HG03442 (cell line): ENCODE measurements at regions not wholly inside any gene's neighbourhood (a gene's known extent, or its start where the extent isn't known, plus 50 kb on each side); places are given as distances from the start of the nearest gene placed in this dataset.
"Not testable (repeated sequence)": the region's sequence is repeated elsewhere in the genome, so short reads cannot be mapped to it uniquely, and the experiment has no call there.

ENCODE experiments used
- ATAC-seq: cut with Tn5 transposase; IDR thresholded peaks from one replicate; pipeline ENCODE4 v1.9.1; 2021; ENCODE audit warnings: mild to moderate bottlenecking, moderate library complexity; ENCODE audit not compliant: unreplicated experiment

DNA sequence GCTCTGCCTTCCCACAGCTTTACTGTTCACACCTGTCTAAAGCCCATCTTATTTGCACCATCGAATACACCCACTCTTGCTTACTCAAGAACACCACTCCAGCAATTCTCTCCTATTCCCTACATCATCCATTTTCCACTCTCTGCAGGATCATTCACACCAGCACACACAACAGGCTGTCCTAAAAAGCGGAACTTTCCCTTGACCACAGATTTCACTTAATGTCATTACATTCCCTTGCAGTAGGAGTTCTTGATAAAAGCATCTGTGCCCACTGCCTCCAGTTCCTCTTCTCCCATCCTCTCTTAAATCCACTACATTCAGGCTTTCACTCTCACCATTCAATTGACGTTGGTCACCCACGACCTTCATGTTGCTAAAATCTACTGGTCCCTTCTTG is 103.0 kb upstream of the PABPC3 start:
- not testable (repeated sequence) for ATAC-seq

DNA sequence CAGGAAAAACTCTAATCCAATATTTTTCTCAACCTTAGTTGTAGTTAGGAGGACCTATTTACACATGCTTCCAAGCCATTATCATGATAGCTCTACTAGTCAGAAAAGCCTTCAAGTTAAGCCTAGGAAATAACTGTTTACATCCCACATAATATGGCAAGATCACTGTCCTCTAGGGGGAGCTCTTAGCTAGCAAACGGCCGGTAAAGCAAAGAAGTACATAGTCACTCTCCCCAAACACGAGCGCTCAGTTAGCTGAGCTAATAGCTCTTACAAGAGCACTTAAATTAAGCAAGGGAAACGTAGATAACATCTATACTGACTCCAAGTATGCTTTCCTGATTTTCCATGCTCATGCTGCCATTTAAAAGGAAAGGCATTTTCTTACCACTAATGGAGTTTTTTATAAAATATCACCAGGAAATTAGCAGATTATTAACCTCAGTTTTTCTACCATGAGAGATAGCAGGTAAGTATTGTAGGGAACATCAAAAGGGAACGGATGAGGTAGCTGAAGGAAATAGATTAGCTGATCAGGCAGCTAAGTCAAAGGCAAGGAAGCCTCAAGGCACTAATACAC is 100.6 kb upstream of the PABPC3 start:
- ATAC-seq: no peak

DNA sequence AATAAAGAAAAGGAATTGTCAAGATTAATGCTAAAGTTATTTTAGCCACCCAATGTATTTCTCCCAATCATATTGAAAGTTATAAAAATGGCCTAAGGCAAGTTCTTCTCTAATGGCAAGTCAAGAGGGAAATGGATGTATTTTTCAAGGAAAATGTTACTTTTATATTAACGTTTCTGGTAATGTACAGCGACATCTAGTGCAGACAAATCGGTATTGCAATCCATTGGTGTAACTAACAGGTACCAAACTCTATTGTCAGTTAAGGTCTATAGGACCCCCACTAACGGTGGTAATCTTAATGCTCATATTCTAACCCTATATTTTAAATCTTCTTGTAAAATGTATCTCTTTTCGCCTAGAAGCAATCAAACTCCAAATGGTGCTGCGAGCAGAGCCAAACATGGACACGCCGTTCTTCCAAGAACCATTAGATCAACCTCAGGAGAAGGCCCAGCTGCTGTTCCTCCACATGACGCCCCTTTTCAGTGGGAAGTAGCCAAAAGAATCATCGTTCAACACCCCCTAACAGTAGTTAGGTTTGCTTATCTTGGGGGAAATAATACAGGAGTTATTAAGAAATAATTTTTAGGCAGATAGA is 98.5 kb upstream of the PABPC3 start:
- ATAC-seq: no peak

DNA sequence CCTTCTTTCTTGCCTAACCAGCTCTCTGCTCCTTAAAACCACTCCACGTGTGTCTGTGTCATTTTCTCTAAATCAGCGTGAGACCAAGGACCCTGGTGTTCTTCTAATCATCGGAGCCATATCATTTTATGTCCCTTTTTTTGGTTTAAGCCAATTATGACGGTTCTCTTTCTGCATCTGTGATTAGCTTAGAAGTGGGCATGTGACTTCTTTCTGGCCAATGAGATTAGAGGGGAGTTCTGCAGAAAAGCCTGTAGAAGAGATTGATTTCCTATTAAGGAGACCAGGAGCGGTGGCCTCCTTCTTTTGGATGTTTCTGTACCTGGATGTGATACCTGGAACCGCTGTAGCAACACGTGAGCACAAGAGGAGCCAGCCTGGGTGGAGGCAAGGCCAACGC is 97.5 kb upstream of the PABPC3 start:
- ATAC-seq: no peak

DNA sequence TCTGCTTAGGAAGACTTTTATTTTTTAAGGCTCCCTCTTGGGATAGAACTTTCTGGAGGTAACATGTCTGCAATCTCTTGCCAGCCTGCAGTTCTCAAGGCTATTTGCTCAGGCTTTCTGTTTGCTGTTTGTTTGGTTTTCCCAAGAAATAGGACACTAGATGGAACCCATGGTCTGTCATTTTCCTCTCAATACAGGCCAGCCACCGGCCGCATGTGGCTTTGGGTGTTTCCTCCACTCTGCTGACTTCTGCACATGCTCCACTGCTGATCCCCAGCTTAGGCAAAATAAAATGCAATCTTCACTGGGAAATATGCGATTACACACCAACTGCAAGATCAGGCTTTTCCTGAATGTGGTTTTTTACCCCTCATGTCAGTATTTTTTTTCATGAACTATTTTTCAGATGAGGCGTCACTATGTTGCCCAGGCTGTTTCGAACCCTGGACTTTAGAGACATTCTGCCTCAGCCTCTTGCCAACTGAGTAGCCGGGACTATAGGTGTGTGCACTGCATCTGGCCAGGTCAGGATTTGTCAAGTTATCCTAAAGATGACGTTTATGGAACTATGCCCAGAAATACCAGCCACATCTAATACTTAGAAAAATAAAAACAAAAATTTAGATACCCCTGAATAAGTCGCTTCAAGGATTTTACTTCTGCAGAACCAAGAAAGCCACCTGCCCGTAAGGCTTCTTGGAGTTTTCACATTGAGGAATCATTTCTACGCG is 94.3 kb upstream of the PABPC3 start:
- no peak for ATAC-seq

DNA sequence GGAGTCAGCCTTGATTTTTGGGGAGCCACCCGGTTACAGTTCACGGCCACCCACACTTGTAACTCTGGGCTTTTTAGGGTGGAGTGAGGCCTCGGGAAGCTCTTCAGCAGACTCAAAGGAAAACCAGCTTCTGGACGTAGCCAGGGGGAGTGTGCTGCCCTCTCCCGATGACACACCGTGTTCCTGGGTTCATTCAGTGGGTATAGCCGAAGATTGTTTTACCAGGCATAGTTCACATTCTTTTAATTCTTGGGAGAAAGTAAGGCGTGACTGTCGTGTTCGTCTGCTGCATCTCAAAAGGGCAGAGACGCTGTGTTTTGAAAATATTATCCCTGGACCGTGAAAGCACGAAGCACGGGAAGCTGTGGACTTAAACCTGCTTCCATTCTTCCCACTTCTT is 93.6 kb upstream of the PABPC3 start:
- not testable (repeated sequence) for ATAC-seq

DNA sequence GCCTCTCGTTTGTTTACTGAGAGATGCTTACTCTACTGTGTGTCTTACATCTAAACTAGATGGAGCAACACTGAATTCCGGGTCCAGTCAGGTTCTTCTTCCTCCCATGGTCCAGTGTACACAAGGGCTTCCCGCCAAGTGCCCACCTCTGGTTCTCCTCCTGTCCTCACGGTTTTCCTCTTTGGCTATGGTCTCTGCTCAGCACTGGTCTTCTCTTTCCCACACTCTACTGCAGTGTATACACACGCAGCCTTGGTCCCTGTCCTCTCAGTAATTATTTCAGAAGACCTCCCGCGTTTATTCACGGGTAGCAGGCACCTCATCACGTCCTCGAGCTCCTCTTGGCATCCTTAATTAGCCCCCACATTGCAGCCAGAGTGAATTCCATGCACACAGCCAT is 91.4 kb upstream of the PABPC3 start:
- not testable (repeated sequence) for ATAC-seq

DNA sequence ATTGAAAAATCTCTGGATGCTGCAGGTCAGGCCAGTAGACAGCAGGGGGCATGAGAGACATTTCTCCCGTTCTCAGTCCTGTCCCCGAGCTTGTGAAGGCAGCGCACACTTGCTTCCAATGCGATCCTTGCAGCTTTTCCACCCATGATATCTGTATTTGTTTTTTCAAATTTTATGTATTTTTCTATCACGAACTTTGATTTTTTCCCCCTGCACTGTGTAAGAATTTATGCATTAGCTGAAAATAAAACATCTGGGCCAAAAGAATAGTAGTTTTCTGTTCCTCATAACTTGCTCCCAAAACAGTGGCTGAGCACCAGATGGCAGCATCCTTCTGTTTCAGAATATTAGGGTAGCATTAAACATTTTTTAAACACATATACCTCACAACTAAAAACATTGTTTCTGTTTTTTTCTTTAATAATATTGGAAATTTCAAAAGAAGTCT is 90.9 kb upstream of the PABPC3 start:
- ATAC-seq: peak; percentile 54

DNA sequence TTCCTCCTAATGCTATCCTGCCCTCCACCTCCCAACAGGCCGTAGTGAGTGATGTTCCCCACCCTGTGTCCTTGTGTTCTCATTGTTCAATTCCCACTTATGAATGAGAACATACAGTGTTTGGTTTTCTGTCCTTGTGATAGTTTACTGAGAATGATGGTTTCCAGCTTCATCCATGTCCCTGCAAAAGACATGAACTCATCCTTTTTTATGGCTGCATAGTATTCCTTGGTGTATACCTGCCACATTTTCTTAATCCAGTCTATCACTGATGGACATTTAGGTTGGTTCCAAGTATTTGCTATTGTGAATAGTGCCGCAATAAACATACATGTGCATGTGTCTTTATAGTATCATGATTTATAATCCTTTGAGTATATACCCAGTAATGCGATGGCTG is 88.5 kb upstream of the PABPC3 start:
- ATAC-seq: not testable (repeated sequence)

DNA sequence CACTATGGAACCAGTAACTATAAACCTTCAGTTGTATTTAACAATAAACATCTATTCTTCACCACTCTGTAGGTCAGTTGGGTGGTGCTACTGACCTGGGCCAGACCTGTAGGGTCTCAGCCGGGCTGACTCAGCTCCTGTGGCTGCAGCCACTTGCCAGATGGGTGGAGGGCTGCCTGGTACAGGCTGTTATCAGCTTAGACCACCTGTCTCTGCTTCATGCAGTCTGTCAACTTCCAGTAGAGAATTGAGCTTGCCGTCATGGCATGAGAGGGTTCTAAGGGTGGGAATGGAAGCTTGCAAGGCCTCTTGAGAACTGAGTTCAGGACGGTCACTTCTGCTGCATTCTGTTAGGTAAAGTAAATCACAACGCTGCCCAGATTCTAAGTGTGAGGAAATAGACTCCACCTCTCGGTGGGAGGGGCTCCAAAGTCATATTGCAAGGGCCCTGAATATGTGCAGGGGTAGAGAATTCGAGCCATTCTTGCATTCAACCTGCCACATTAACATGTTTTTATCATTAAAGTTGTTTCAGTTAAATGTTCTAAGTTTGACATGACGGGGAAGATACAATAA is 81.5 kb upstream of the PABPC3 start:
- not testable (repeated sequence) for ATAC-seq

DNA sequence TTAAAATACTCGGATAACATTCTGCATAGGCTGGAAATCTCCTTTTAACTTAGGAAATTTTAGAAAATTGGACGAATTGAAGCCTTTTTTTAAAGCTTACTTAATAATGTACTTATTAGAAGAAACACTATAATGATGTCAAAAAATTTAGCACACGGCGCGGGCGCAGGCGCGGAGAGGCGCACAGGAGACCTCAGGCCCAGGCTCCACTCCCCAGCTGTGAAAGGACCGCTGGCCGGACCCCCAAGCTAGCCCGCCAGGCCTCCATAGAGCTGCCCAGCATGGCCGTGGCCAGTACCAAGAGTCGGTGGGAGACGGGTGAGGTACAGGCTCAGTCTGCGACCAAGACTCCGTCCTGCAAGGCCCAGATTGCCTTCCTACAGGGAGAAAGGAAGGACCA is 78.8 kb upstream of the PABPC3 start:
- ATAC-seq: not testable (repeated sequence)

DNA sequence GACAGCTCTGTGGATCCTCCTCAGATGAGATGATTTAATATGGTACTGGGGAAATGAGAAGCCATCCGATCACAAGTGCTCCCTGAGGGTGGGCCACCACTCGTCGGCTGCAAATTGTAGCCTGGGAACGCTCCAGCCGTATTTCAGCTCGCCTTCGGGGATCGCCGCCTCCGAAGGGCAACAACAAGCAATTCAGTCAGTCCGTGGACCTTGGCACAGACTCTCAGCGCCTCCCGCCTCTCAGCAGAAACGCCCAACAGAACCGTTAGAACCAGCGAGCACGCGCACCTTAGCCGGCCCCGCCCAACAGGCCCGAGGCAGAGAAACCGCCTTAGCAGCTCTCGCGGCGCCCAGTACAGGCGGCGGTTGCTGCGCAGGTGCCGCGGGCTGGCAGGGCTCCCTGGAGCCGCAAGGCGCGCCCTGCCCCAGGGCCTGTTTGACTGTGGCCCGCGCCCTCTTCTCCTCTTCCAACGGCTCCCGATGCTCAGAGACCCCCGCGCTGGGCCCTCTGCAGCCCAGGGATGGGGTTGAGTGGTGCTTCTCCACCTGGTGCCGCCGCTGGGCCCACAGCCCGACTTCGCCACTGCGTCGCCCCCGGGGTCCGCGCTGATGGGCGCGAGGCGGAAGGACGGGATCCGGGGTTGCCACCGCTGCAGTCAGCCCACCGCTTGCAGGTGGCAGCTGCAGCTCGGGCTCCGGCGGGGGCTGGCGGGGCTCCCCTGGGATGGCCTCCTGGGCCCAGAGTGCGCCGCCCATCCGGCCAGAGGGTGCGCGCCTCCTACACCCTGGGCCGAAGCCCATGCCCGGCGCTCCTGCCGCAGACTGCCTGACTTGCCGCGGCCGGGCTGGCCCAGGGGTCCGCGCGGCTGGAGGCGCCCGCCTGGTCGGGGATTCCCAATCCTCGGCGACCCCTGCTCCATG is 77.9 kb upstream of the PABPC3 start:
- ATAC-seq: not testable (repeated sequence)

DNA sequence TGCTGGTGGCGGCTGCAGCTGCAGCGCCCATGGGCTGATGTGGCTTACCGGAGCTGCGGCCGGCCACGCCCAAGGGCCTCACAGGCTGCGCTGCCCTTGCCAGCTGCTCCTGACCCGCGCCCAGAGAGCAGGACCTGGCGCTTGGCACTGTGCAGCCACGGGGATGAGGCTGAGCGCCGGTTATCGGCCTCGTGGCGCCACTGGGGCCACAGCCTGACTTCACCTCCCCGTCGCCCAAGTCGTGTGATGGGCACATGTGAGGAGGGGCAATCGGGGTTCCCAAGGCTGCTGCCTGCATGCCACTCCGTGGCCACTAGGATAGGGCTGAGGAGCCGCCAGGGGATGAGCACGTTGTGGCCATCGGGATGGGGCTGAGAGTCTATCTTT is 77.2 kb upstream of the PABPC3 start:
- ATAC-seq: no peak

DNA sequence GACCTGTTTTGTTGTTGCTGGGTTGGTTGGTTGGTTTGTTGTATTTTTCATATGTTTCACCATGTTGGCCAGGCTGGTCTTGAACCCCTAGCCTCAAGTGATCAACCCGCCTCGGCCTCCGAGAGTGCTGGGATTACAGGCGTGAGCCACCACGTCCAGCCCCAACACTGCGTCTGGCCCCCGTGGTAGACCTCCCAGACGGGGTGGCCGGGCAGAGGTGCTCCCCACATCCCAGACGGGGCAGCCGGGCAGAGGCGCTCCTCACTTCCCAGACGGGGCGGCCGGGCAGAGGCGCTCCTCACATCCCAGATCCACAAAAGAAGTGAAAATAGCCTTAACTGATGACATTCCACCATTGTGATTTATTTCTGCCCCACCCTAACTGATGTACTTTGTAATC is 76.2 kb upstream of the PABPC3 start:
- not testable (repeated sequence) for ATAC-seq

DNA sequence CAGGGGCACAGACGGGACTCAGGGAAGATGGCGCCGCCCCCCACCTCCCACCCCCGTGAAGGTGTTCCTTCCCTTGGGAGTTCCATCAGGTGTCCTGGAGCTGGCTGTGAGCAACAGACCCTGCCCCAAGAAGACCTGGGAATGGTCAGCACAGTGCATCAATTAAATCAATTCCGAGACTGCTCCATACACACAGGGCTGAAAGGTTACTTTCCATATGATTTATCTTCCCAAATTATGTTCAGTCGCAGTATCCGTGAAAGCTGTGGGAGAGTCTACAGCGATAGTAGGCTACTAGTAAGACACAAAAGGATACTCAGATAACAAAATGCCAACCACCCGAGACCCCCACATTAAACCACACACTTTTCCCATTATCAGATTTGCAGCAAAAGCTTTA is 71.8 kb upstream of the PABPC3 start:
- no peak for ATAC-seq

DNA sequence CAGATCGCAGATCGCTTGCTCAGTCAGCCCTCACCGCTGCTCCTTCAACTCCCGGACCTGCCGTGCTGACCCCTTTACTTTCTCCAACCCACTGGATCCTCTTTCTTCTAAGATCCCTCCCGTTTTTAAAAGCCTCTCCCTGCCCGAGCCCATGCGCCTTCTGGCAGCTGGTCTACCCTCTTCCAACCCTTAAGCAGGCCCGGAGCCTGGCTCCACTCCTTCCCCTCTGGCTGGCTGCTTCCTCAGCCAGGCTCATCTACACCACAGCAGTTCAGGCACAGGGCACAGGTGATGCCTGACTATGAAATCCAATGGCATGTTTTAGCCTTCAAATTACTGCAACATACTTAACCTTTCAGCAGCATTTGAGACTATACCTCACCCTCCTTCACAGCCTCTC is 63.8 kb upstream of the PABPC3 start:
- ATAC-seq: no peak

DNA sequence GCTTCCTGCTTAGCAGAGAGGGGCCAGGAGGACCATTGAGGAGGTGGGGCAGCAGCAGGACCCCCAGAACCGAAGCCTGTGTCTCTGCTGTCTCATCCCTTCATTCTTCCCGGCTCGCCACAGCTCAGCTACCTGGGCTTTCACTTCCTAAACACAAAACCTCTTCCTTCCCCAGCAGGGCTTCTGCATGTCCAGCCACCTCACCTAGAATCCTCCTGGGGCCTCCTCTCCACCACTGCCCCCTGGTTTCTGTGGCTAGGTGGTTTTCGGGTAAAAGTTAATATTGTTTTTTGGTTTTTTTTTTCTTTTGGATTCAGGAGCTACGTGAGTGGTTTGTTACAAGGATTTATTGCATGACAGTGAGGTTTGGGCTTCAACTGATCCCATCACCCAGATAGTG is 61.8 kb upstream of the PABPC3 start:
- no peak for ATAC-seq

DNA sequence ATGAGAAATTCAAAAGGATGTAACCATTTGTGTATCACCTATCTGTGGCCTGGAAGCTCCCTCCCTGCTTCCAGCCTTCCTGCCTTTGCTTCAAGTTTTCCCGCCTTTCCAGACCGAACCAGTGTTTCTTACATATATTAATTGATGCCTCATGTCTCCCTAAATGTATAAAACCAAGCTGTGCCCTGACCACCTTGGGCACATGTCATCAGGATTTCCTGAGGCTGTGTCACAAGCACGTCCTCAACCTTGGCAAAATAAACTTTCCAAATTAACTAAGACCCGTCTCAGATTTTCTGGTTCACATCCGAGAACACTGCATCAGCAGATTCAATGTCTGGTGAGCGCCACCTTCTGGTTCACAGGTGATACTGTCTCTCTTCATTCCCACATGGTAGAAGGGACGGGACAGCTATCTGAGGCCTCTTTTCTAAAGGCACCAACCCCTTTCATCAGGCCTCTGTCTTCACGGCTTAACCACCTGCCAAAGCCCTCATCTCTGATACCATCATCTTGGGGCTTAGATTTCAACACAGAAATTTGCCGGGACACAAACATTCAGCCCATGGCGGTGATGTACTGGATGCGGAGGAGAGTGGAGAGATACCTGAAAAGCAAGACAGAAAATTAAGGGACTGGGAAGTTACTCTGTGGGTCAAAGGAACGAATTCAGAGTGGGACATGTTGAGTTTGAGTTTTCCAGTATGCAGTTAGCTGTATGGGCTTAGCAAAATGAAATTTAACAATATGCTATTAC is 58.7 kb upstream of the PABPC3 start:
- ATAC-seq: no peak

DNA sequence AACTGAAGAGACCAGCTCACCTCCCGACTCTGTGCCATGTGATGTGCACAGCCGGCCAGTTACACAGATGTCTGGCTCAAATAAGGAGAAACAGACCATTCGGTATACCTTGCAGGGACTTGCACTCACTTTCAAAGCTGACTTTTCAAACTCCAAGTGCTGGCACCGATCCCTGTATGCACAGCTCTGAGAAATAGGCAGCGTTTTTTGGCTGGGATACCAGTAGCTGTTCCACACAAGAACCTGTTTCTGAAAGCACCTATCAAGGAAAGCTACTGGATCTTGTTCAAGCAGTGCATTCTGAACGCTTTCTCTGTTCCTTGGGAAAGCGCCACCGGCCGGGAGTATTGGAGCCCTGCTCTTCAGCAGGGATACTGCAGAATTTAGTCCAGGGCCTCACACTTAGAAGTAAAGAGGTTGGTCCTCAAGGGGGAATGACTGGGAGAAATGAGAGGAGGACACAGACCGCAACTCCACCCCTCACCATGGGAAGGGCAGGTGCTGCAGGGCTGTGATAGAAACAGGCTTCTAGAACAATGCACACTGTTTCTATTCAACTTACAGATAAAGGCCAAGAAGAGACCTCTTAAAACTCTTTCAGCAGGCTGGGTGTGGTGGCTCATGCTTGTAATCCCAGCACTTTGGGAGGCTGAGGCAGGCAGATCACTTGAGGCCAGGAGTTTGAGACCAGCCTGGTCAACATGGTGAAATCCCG is 53.6 kb upstream of the PABPC3 start:
- no peak for ATAC-seq

DNA sequence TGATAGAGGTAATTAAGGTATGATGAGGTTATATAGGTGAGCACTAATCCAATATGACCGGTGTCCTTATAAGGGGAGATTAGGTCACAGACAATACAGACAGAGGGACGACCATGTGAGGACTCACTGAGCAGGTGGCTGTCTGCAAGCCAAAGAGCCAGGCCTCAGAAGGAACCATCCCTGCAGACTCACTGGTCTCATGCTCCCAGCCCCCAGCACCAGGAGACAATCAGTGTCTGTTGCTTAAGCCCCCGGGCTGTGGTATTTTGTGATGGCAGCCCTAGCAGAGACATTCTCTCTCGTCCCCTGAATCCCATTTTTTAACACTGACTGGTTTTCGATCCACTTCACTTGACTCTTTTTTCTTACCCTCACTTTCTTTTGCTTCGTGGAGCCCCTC is 51.9 kb upstream of the PABPC3 start:
- no peak for ATAC-seq
